ENCODE measurements at regions not wholly inside any gene's neighbourhood (a gene's known extent, or its start where the extent isn't known, plus 50 kb on each side); places are given as distances from the start of the nearest gene placed in this dataset.

- Histone ChIP-seq H3K27ac (ENCODE audit: low read length) (no peak overlapping the region), H3K4me3 (ENCODE audit: low read depth in 1 of 2, low read length in 2 of 2) (no peak overlapping the region), H4K20me1 (ENCODE audit: insufficient read depth, low read length) (no peaks in the 10 kb centered on the region), H3K79me2 (ENCODE audit: insufficient read depth, low read length) (no peaks in the 10 kb centered on the region), H2AFZ (ENCODE audit: low read depth, low read length) (no peak overlapping the region), H3K9ac (ENCODE audit: low read depth, low read length) (no peak overlapping the region), H3K36me3 (ENCODE audit: insufficient read depth, low read length) (no peaks in the 10 kb centered on the region), H3K27me3 (ENCODE audit: insufficient read depth, low read length, poor library complexity) (no peaks in the 10 kb centered on the region), H3K9me3 (ENCODE audit: insufficient read depth, low read length, severe bottlenecking) (no peaks in the 10 kb centered on the region), H3K4me2 (ENCODE audit: insufficient read depth, low read length) (no peak overlapping the region), H3K4me1 (ENCODE audit: insufficient read depth, low read length) (0 out of 2 replicates have a peak, but pooled peaks cover 3% of the 10 kb centered on the region)
- no peak for ATAC-seq (ENCODE audit: insufficient read depth, low read depth)
- TF ChIP-seq EZH2 (IDR thresholded peaks at IDR 0.05; ENCODE audit: borderline replicate concordance, low read depth, low read length, severe bottlenecking) (no peak), CTCF (IDR thresholded peaks at IDR 0.05; ENCODE audit: borderline replicate concordance, extremely low read depth, low read length, poor library complexity, severe bottlenecking) (no peak)
- no peak for DNase-seq
Measured at GRCh38 chr20:48348022-48348421, 479.8 kb downstream of the PREX1 start.

GRCh38 chr20:48342822-48343513 is 484.8 kb downstream of the PREX1 start:
- H3K27me3 ChIP-seq (ENCODE audit: insufficient read depth, low read length, poor library complexity): no peaks in the 10 kb centered on the region
- no peak overlapping the region for H3K4me2 ChIP-seq (ENCODE audit: insufficient read depth, low read length)
- H4K20me1 ChIP-seq (ENCODE audit: insufficient read depth, low read length): no peaks in the 10 kb centered on the region
- no peak for TF ChIP-seq CTCF (IDR thresholded peaks at IDR 0.05; ENCODE audit: borderline replicate concordance, extremely low read depth, low read length, poor library complexity, severe bottlenecking)
- TF ChIP-seq EZH2 (IDR thresholded peaks at IDR 0.05; ENCODE audit: borderline replicate concordance, low read depth, low read length, severe bottlenecking): no peak
- 0 out of 2 replicates have a peak, but pooled peaks cover 3% of the 10 kb centered on the region for H3K4me1 ChIP-seq (ENCODE audit: insufficient read depth, low read length)
- no peak overlapping the region for H3K4me3 ChIP-seq (ENCODE audit: low read depth in 1 of 2, low read length in 2 of 2)
- no peak for ATAC-seq (ENCODE audit: insufficient read depth, low read depth)
- no peak overlapping the region for H3K9ac ChIP-seq (ENCODE audit: low read depth, low read length)
- no peak for DNase-seq
- no peaks in the 10 kb centered on the region for H3K79me2 ChIP-seq (ENCODE audit: insufficient read depth, low read length)
- no peak overlapping the region for H2AFZ ChIP-seq (ENCODE audit: low read depth, low read length)
- H3K9me3 ChIP-seq (ENCODE audit: insufficient read depth, low read length, severe bottlenecking): no peaks in the 10 kb centered on the region
- H3K36me3 ChIP-seq (ENCODE audit: insufficient read depth, low read length): no peaks in the 10 kb centered on the region
- no peak overlapping the region for H3K27ac ChIP-seq (ENCODE audit: low read length)

GRCh38 chr20:48340883-48341281 is 486.9 kb downstream of the PREX1 start:
- Histone ChIP-seq H3K9me3 (ENCODE audit: insufficient read depth, low read length, severe bottlenecking) (no peaks in the 10 kb centered on the region), H3K9ac (ENCODE audit: low read depth, low read length) (no peak overlapping the region), H3K27me3 (ENCODE audit: insufficient read depth, low read length, poor library complexity) (no peaks in the 10 kb centered on the region), H2AFZ (ENCODE audit: low read depth, low read length) (no peak overlapping the region), H3K27ac (ENCODE audit: low read length) (no peak overlapping the region), H3K36me3 (ENCODE audit: insufficient read depth, low read length) (no peaks in the 10 kb centered on the region), H3K4me1 (ENCODE audit: insufficient read depth, low read length) (0 out of 2 replicates have a peak, but pooled peaks cover 3% of the 10 kb centered on the region), H3K4me2 (ENCODE audit: insufficient read depth, low read length) (no peak overlapping the region), H3K79me2 (ENCODE audit: insufficient read depth, low read length) (no peaks in the 10 kb centered on the region), H3K4me3 (ENCODE audit: low read depth in 1 of 2, low read length in 2 of 2) (no peak overlapping the region), H4K20me1 (ENCODE audit: insufficient read depth, low read length) (no peaks in the 10 kb centered on the region)
- TF ChIP-seq CTCF (IDR thresholded peaks at IDR 0.05; ENCODE audit: borderline replicate concordance, extremely low read depth, low read length, poor library complexity, severe bottlenecking) (no peak), EZH2 (IDR thresholded peaks at IDR 0.05; ENCODE audit: borderline replicate concordance, low read depth, low read length, severe bottlenecking) (no peak)
- ATAC-seq (ENCODE audit: insufficient read depth, low read depth) (no peak), DNase-seq (no peak)
